Lower lobe of right lung (tissue), 2 donors: ENCODE measurements at regions not wholly inside any gene's neighbourhood (a gene's known extent, or its start where the extent isn't known, plus 50 kb on each side); places are given as distances from the start of the nearest gene placed in this dataset.

ENCODE experiments used
- ATAC-seq, 2 donors: fragments of 200-7000 bp; cut with Tn5 transposase; one replicate each; pipeline ENCODE4 v1.9.1; 2020 to 2022; ENCODE audit warnings: mild to moderate bottlenecking in 2 of 2, moderate library complexity in 2 of 2
- DNase-seq: peaks from one replicate; pipeline ENCODE4 v3.0.0-alpha.2; 2020
- H3K27ac ChIP-seq: fragments of 200-600 bp; one replicate; pipeline ENCODE4 v1.8.0; 2022
- H3K27me3 ChIP-seq: fragments of 200-600 bp; one replicate; pipeline ENCODE4 v1.8.0; 2022; ENCODE audit warnings: low read depth
- H3K36me3 ChIP-seq: fragments of 200-600 bp; one replicate; pipeline ENCODE4 v1.8.0; 2022; ENCODE audit warnings: mild to moderate bottlenecking
- H3K4me1 ChIP-seq: fragments of 200-600 bp; one replicate; pipeline ENCODE4 v1.8.0; 2022
- H3K4me3 ChIP-seq: fragments of 200-600 bp; one replicate; pipeline ENCODE4 v1.8.0; 2022; ENCODE audit warnings: mild to moderate bottlenecking
- H3K9me3 ChIP-seq: fragments of 200-600 bp; one replicate; pipeline ENCODE4 v1.8.0; 2022
- CTCF ChIP-seq: fragments of 200-600 bp; IDR thresholded peaks from one replicate; pipeline ENCODE4 v1.8.0; 2022; ENCODE audit warnings: antibody characterized with exemption, mild to moderate bottlenecking
- intact Hi-C: fragments of 100-400 bp; cut with DNase I; formaldehyde crosslinking; loops from one replicate; pipeline ENCODE4 v1.11.0; 2022
- donor health status: DM: no; HTN: yes; CAD: no; lungs with severe emphysema.

GRCh38 chr17:34113089-34113488 is 142.0 kb upstream of the CCL2 start:
- no peak for ATAC-seq

GRCh38 chr17:34114174-34114573 is 140.9 kb upstream of the CCL2 start:
- no peaks in the 10 kb centered on the region for H3K36me3 ChIP-seq
- no peak for ATAC-seq
- intact Hi-C loops = no loop called here
- TF ChIP-seq CTCF = no peak
- no peak for DNase-seq
- no peak overlapping the region for H3K27ac ChIP-seq
- no peaks in the 10 kb centered on the region for H3K4me1 ChIP-seq
- H3K27me3 ChIP-seq = peaks cover 14% of the 10 kb centered on the region
- H3K9me3 ChIP-seq = no peaks in the 10 kb centered on the region
- H3K4me3 ChIP-seq = no peak overlapping the region

More at GRCh38 chr17:34113089-34113488, 142.0 kb upstream of the CCL2 start:
- no peak for DNase-seq
- Histone ChIP-seq H3K4me1 (no peaks in the 10 kb centered on the region), H3K27ac (no peak overlapping the region), H3K27me3 (peaks cover 14% of the 10 kb centered on the region), H3K9me3 (no peaks in the 10 kb centered on the region), H3K36me3 (no peaks in the 10 kb centered on the region), H3K4me3 (no peak overlapping the region)
- intact Hi-C loops = no loop called here
- TF ChIP-seq CTCF = no peak

GRCh38 chr17:34116306-34116705 is 138.8 kb upstream of the CCL2 start:
- intact Hi-C loops = no loop called here
- no peak overlapping the region for H3K27ac ChIP-seq
- no peaks in the 10 kb centered on the region for H3K27me3 ChIP-seq
- no peak for ATAC-seq
- no peak for TF ChIP-seq CTCF
- no peak for DNase-seq
- no peaks in the 10 kb centered on the region for H3K36me3 ChIP-seq
- no peaks in the 10 kb centered on the region for H3K4me1 ChIP-seq
- no peak overlapping the region for H3K4me3 ChIP-seq
- H3K9me3 ChIP-seq = no peaks in the 10 kb centered on the region

- Histone ChIP-seq H3K27me3 (no peaks in the 10 kb centered on the region), H3K4me3 (no peak overlapping the region), H3K36me3 (no peaks in the 10 kb centered on the region), H3K9me3 (no peaks in the 10 kb centered on the region), H3K27ac (no peak overlapping the region), H3K4me1 (no peaks in the 10 kb centered on the region)
- ATAC-seq (no peak), DNase-seq (no peak)
- intact Hi-C loops = no loop called here
- no peak for TF ChIP-seq CTCF
Observed at GRCh38 chr17:34117332-34117731, 137.8 kb upstream of the CCL2 start.

- DNase-seq (no peak), ATAC-seq (no peak)
- intact Hi-C loops = no loop called here
- Histone ChIP-seq H3K4me1 (no peaks in the 10 kb centered on the region), H3K4me3 (no peak overlapping the region), H3K27ac (no peak overlapping the region), H3K27me3 (peaks cover under 1% of the 10 kb centered on the region), H3K36me3 (no peaks in the 10 kb centered on the region), H3K9me3 (no peaks in the 10 kb centered on the region)
- no peak for TF ChIP-seq CTCF
Observed at GRCh38 chr17:34117811-34118210, 137.3 kb upstream of the CCL2 start.

- H3K4me1 ChIP-seq = no peaks in the 10 kb centered on the region
- no peak overlapping the region for H3K4me3 ChIP-seq
- H3K27ac ChIP-seq = no peak overlapping the region
- no peaks in the 10 kb centered on the region for H3K36me3 ChIP-seq
- ATAC-seq (no peak), DNase-seq (no peak)
- H3K27me3 ChIP-seq = peaks cover 5% of the 10 kb centered on the region
- intact Hi-C loops = no loop called here
- no peaks in the 10 kb centered on the region for H3K9me3 ChIP-seq
- TF ChIP-seq CTCF = no peak
Observed at GRCh38 chr17:34118564-34118963, 136.5 kb upstream of the CCL2 start.
